ENCODE measurements at regions not wholly inside any gene's neighbourhood (a gene's known extent, or its start where the extent isn't known, plus 50 kb on each side); places are given as distances from the start of the nearest gene placed in this dataset.
"Not testable (repeated sequence)": the region's sequence is repeated elsewhere in the genome, so short reads cannot be mapped to it uniquely, and the experiment has no call there.

DNA sequence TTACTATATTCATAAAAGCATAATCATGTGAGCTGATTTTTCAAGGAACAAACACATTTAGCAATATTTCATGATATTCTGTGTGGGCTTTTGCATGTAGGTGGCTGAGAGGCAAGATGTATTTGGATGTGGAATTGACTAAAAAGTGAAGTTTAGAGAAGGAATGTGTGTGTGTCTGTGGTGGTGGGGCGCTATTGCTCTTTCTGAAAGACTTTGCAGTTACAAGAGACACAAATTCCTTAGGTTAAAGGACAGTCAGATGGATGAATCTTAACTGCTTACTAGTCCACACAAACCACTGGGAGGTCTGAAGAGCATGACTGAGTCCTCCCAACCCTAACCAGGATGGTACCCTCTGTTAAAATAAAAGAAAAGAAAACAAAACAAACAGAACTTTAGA lies 200.1 kb downstream of the SDHAF3 start:
- H3K9me3 ChIP-seq (ENCODE audit: control insufficient read depth in 4 of 4, low read length in 3 of 4): no peaks in the 10 kb centered on the region
- H3K4me3 ChIP-seq (ENCODE audit: low read depth in 1 of 3, low read length in 3 of 3): no peak overlapping the region
- DNase-seq (ENCODE audit: low spot score): no peak
- H3K36me3 ChIP-seq (ENCODE audit: control insufficient read depth in 4 of 4, insufficient read depth in 3 of 4, low read depth in 1 of 4, low read length in 3 of 4): no peaks in the 10 kb centered on the region
- 52% methylated on average over 1 of the region's 1 CpG for WGBS
- no peak overlapping the region for H3K27ac ChIP-seq (ENCODE audit: low read depth in 1 of 2, low read length in 2 of 2)
- no peaks in the 10 kb centered on the region for H3K27me3 ChIP-seq (ENCODE audit: control insufficient read depth in 4 of 4, insufficient read depth in 4 of 4, low read length in 3 of 4)
- no peaks in the 10 kb centered on the region for H3K4me1 ChIP-seq (ENCODE audit: control insufficient read depth in 4 of 4, insufficient read depth in 4 of 4, low read length in 3 of 4)
- no peak overlapping the region for H3K9ac ChIP-seq (ENCODE audit: low read depth in 1 of 2, low read length in 2 of 2)
- TF ChIP-seq RAD21 (IDR thresholded peaks at IDR 0.05) (no peak), RXRA (IDR thresholded peaks at IDR 0.05) (no peak), TAF1 (conservative IDR thresholded peaks at IDR 0.05) (no peak), HNF4G (IDR thresholded peaks at IDR 0.05) (no peak)
- TF ChIP-seq, protein P1, sequence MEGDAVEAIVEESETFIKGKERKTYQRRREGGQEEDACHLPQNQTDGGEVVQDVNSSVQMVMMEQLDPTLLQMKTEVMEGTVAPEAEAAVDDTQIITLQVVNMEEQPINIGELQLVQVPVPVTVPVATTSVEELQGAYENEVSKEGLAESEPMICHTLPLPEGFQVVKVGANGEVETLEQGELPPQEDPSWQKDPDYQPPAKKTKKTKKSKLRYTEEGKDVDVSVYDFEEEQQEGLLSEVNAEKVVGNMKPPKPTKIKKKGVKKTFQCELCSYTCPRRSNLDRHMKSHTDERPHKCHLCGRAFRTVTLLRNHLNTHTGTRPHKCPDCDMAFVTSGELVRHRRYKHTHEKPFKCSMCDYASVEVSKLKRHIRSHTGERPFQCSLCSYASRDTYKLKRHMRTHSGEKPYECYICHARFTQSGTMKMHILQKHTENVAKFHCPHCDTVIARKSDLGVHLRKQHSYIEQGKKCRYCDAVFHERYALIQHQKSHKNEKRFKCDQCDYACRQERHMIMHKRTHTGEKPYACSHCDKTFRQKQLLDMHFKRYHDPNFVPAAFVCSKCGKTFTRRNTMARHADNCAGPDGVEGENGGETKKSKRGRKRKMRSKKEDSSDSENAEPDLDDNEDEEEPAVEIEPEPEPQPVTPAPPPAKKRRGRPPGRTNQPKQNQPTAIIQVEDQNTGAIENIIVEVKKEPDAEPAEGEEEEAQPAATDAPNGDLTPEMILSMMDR (IDR thresholded peaks at IDR 0.05; ENCODE audit: low read depth, low read length, missing input control): no peak

DNA sequence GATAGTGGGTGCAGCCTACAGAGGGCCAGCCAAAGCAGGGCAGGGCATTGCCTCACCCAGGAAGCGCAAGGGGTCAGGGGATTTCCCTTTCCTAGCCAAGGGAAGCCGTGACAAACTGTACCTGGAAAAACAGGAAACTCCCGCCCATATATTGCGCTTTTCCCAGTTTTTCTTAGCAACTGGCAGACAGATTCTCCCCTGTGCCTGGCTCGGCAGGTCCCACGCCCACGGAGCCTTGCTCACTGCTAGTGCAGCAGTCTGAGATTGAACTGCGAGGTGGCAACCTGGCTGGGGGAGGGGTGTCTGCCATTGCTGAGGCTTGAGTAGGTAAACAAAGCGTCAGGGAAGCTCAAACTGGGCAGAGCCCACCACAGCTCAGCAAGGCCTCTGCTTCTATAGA lies 212.4 kb downstream of the SDHAF3 start:
- not testable (repeated sequence) for H3K27me3 ChIP-seq (ENCODE audit: control insufficient read depth in 4 of 4, insufficient read depth in 4 of 4, low read length in 3 of 4); H3K27ac ChIP-seq (ENCODE audit: low read depth in 1 of 2, low read length in 2 of 2); H3K4me1 ChIP-seq (ENCODE audit: control insufficient read depth in 4 of 4, insufficient read depth in 4 of 4, low read length in 3 of 4); DNase-seq (ENCODE audit: low spot score); H3K9ac ChIP-seq (ENCODE audit: low read depth in 1 of 2, low read length in 2 of 2); H3K36me3 ChIP-seq (ENCODE audit: control insufficient read depth in 4 of 4, insufficient read depth in 3 of 4, low read depth in 1 of 4, low read length in 3 of 4); H3K9me3 ChIP-seq (ENCODE audit: control insufficient read depth in 4 of 4, low read length in 3 of 4); H3K4me3 ChIP-seq (ENCODE audit: low read depth in 1 of 3, low read length in 3 of 3)
- 61% methylated on average over 9 of the region's 9 CpGs for WGBS

DNA sequence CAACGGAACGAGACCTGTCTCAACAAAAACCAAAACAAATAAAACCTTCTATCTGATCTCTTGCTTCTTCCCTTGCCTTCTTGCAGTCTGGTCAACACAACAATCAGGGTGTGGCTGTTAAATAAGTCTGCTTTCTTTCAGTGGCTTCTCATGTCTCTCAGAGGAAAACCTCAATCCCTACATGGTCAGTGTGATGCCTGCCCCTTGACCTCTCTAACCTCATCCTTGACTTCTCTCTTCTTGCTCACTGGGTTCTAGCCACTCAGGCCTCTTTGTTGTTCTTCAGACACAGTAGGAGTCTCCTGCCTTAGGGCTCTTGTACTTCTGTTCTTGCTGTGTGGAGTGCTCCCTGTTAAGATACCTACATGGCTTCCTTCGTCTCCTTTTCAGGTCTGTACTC lies 220.4 kb downstream of the SDHAF3 start:
- H3K27ac ChIP-seq (ENCODE audit: low read depth in 1 of 2, low read length in 2 of 2): no peak overlapping the region
- no peaks in the 10 kb centered on the region for H3K36me3 ChIP-seq (ENCODE audit: control insufficient read depth in 4 of 4, insufficient read depth in 3 of 4, low read depth in 1 of 4, low read length in 3 of 4)
- no peak for DNase-seq (ENCODE audit: low spot score)
- TF ChIP-seq, protein P2, sequence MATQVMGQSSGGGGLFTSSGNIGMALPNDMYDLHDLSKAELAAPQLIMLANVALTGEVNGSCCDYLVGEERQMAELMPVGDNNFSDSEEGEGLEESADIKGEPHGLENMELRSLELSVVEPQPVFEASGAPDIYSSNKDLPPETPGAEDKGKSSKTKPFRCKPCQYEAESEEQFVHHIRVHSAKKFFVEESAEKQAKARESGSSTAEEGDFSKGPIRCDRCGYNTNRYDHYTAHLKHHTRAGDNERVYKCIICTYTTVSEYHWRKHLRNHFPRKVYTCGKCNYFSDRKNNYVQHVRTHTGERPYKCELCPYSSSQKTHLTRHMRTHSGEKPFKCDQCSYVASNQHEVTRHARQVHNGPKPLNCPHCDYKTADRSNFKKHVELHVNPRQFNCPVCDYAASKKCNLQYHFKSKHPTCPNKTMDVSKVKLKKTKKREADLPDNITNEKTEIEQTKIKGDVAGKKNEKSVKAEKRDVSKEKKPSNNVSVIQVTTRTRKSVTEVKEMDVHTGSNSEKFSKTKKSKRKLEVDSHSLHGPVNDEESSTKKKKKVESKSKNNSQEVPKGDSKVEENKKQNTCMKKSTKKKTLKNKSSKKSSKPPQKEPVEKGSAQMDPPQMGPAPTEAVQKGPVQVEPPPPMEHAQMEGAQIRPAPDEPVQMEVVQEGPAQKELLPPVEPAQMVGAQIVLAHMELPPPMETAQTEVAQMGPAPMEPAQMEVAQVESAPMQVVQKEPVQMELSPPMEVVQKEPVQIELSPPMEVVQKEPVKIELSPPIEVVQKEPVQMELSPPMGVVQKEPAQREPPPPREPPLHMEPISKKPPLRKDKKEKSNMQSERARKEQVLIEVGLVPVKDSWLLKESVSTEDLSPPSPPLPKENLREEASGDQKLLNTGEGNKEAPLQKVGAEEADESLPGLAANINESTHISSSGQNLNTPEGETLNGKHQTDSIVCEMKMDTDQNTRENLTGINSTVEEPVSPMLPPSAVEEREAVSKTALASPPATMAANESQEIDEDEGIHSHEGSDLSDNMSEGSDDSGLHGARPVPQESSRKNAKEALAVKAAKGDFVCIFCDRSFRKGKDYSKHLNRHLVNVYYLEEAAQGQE (IDR thresholded peaks at IDR 0.05): no peak
- TF ChIP-seq, protein P1 (IDR thresholded peaks at IDR 0.05; ENCODE audit: low read depth, low read length, missing input control): no peak
- TF ChIP-seq JUND (IDR thresholded peaks at IDR 0.05): no peak
- no peak for TF ChIP-seq TAF1 (conservative IDR thresholded peaks at IDR 0.05)
- no peaks in the 10 kb centered on the region for H3K9me3 ChIP-seq (ENCODE audit: control insufficient read depth in 4 of 4, low read length in 3 of 4)
- no peak overlapping the region for H3K4me3 ChIP-seq (ENCODE audit: low read depth in 1 of 3, low read length in 3 of 3)
- 62% methylated on average over 3 of the region's 3 CpGs for WGBS
- no peak overlapping the region for H3K9ac ChIP-seq (ENCODE audit: low read depth in 1 of 2, low read length in 2 of 2)
- no peaks in the 10 kb centered on the region for H3K27me3 ChIP-seq (ENCODE audit: control insufficient read depth in 4 of 4, insufficient read depth in 4 of 4, low read length in 3 of 4)
- H3K4me1 ChIP-seq (ENCODE audit: control insufficient read depth in 4 of 4, insufficient read depth in 4 of 4, low read length in 3 of 4): no peaks in the 10 kb centered on the region

All from liver (tissue), 8 donors.